Esophagus squamous epithelium (tissue), 5 donors: ENCODE measurements at regions not wholly inside any gene's neighbourhood (a gene's known extent, or its start where the extent isn't known, plus 50 kb on each side); places are given as distances from the start of the nearest gene placed in this dataset.
A peak's percentile ranks its signal among the peaks of the same experiment; 100 is the strongest.

ENCODE experiments used
- DNase-seq: peaks from one replicate; lab custom pipeline; 2025; lab: John Stamatoyannopoulos, UW
- H3K27ac ChIP-seq, 4 donors: fragments of 200-600 bp; sonication (generic); one replicate each; pipeline ENCODE4 v1.5.1; 2016 to 2019; ENCODE audit warnings: mild to moderate bottlenecking in 1 of 4
- H3K27me3 ChIP-seq, 4 donors: fragments of 200-600 bp; sonication (generic); 1 replicate in 3 of 4; 2 replicates in 1 of 4; pipeline versions ENCODE4 v1.5.1 to v1.6.0; 2017 to 2021; ENCODE audit warnings: antibody characterized with exemption in 1 of 4
- H3K36me3 ChIP-seq, 3 donors: fragments of 200-600 bp; sonication (generic); one replicate each; pipeline ENCODE4 v1.5.1; 2016 to 2019
- H3K4me1 ChIP-seq, 3 donors: fragments of 200-600 bp; sonication (generic); one replicate each; pipeline ENCODE4 v1.5.1; 2017 to 2019
- H3K4me3 ChIP-seq, 4 donors: fragments of 200-600 bp; sonication (generic); 1 replicate in 3 of 4; 2 replicates in 1 of 4; pipeline ENCODE4 v1.5.1; 2016 to 2019; ENCODE audit warnings: mild to moderate bottlenecking in 2 of 4, moderate library complexity in 1 of 4
- H3K9me3 ChIP-seq, 3 donors: fragments of 200-600 bp; sonication (generic); one replicate each; pipeline ENCODE4 v1.5.1; 2016 to 2019
- POLR2A ChIP-seq, 4 donors: fragments of 450-650 bp; IDR thresholded peaks; one replicate each; pipeline ENCODE4 v1.6.1; 2017; ENCODE audit warnings: antibody characterized with exemption in 4 of 4, mild to moderate bottlenecking in 4 of 4, moderate library complexity in 3 of 4
- WGBS, 2 donors: methylation state at CpG; one replicate each; pipeline ENCODE4 v1.1.5; 2018; 5-methylcytosine and 5-hydroxymethylcytosine counted together
- intact Hi-C: fragments of 100-400 bp; cut with DNase I; formaldehyde crosslinking; loops from one replicate; pipeline ENCODE4 v1.15.0; 2022
- TF ChIP-seq, protein P1 (sequence below), 6 experiments: fragments of 450-650 bp in 4 of 6; fragments of 200-600 bp in 2 of 6; sonication (generic) in 2 of 6; IDR thresholded peaks; one replicate each; pipeline ENCODE4 v1.5.1; 2016 to 2019; ENCODE audit warnings: antibody characterized with exemption in 6 of 6, mild to moderate bottlenecking in 4 of 6, moderate library complexity in 4 of 6
- donor health status: DM: yes; HTN: yes; CAD: no.

DNA sequence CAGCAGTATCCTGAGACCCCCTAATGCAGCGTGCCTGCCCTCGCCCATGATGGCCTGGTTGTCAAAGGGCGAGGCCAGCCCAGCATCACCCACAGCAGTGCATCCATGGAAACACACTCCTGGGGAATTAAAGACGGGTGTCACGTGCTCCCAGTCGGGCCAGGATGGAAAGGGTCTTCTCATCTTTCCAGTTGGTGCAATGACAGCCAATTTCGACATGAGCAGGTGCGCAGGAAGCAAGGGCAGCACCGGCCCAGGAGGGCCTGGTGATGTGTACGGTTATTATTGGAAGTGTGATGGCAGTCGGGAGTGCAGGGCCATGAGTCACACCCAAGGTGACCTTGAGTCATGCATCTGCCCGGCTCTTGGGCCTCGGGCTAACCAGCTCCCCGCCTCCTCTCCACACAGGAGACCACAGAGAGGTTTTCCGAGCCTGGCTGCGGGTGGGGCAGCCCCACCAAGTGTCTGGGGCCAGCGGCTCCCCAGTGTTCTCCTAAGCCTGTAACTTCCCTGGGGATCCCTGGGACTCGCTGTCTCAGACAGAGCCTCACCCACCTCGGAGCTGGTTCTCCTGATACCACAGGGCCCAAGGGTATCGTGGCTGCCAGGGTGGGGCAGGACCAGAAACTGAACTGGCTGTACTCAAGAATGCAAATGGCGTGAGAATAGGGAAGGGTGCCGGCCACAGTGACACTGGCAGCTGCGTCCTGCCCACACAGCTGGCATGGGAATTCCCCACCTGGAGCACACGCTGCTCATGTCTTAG lies 119.8 kb downstream of the SIK1 start:
- Histone ChIP-seq H3K36me3 (no peaks in the 10 kb centered on the region), H3K9me3 (no peaks in the 10 kb centered on the region), H3K4me3 (no peak overlapping the region), H3K27ac (peak overlapping the region; percentile 52 to 64 (median 58)), H3K27me3 (peaks cover 0 to 4% (median 0%) of the 10 kb centered on the region in 4 donors), H3K4me1 (peaks cover 3 to 36% (median 12%) of the 10 kb centered on the region in 3 donors)
- intact Hi-C loops, result no loop called here
- no peak for DNase-seq
- TF ChIP-seq, protein P1, sequence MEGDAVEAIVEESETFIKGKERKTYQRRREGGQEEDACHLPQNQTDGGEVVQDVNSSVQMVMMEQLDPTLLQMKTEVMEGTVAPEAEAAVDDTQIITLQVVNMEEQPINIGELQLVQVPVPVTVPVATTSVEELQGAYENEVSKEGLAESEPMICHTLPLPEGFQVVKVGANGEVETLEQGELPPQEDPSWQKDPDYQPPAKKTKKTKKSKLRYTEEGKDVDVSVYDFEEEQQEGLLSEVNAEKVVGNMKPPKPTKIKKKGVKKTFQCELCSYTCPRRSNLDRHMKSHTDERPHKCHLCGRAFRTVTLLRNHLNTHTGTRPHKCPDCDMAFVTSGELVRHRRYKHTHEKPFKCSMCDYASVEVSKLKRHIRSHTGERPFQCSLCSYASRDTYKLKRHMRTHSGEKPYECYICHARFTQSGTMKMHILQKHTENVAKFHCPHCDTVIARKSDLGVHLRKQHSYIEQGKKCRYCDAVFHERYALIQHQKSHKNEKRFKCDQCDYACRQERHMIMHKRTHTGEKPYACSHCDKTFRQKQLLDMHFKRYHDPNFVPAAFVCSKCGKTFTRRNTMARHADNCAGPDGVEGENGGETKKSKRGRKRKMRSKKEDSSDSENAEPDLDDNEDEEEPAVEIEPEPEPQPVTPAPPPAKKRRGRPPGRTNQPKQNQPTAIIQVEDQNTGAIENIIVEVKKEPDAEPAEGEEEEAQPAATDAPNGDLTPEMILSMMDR (IDR thresholded peaks at IDR 0.05), result no peak
- TF ChIP-seq POLR2A (IDR thresholded peaks at IDR 0.05), result no peak
- WGBS, 2 donors, result 43 to 49% methylated on average over 7 to 12 of the region's 24 CpGs

DNA sequence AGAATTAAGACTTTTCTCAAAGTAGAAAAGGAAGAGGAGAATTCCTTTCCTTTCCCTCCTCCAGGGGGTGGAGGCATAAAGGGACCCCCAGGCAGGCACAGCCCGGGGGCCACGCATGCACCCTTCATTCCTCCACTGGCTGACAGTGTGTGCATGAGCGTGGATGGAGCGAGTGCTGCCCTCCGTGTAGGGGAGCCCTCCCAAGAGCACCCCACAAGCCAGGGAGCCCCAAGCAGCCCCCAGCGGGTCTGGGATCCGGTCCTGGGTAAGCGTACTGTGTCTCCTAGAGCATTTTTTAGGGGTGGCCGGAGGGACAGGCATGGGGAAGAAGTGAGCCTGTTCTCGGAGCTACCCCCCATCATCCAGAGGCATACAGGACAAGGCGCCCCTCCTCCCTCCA lies 120.5 kb downstream of the SIK1 start:
- Histone ChIP-seq H3K27ac (peak overlapping the region in 2 of 4 donors; percentile 55 to 64), H3K36me3 (no peaks in the 10 kb centered on the region), H3K27me3 (peaks cover 0 to 4% (median 0%) of the 10 kb centered on the region in 4 donors), H3K4me3 (no peak overlapping the region), H3K9me3 (no peaks in the 10 kb centered on the region), H3K4me1 (peaks cover 3 to 36% (median 8%) of the 10 kb centered on the region in 3 donors)
- intact Hi-C loops, result no loop called here
- no peak for DNase-seq
- WGBS, 2 donors, result 93% methylated on average over 5 of the region's 11 CpGs; no CpG with 5 or more reads in 1 of the 2 donors
- no peak for TF ChIP-seq POLR2A (IDR thresholded peaks at IDR 0.05)
- TF ChIP-seq, protein P1 (IDR thresholded peaks at IDR 0.05), result no peak

DNA sequence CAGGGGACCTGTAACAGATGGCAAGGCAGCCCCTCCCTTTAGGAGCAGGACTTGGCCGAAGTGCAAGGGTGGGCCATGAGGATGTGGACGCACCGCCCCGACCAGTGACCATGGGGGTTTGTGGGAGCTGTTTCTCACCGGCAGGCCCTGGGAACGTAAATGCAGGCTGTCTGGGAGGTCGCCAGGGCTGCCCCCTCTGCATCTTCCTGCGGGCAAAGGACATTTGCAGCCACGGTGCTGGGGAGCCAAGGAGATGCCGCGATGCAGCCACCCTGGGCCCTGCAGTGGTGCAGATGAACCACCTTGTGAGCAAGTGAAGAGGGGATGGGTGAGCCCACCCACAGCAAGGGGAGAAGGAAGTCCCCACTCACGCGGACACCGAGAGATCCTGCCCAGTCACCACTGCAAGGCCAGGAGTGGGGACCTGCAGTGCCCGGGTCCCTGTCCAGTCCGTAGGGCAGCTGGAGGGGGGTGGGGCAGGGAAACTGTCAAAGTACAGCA lies 121.1 kb downstream of the SIK1 start:
- no peak for DNase-seq
- Histone ChIP-seq H3K4me3 (no peak overlapping the region), H3K4me1 (peaks cover 4 to 36% (median 13%) of the 10 kb centered on the region in 3 donors), H3K27me3 (peaks cover 0 to 8% (median 0%) of the 10 kb centered on the region in 4 donors), H3K9me3 (no peaks in the 10 kb centered on the region), H3K36me3 (no peaks in the 10 kb centered on the region), H3K27ac (peak overlapping the region in 1 of 4 donors; percentile 55)
- no peak for TF ChIP-seq POLR2A (IDR thresholded peaks at IDR 0.05)
- TF ChIP-seq, protein P1 (IDR thresholded peaks at IDR 0.05), result no peak
- intact Hi-C loops, result no loop called here
- 100% methylated on average over 2 to 9 of the region's 16 CpGs for WGBS, 2 donors

DNA sequence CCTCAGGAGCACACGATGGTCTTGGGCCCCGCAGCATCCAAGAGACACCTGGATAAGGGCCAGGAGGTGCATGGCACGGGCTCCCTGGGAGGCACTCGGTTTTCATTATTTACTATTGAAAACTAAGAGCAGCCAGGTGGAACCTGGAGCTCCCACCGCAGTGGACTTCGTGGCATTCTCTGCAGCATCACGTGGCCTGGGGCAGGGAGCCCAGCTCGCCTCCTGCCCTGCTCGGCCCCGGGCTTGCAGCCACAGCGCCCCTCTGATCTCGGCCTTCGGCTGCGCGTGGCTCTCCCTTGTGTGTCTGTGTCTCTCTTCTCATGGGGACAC lies 121.6 kb downstream of the SIK1 start:
- WGBS, 2 donors, result 76 to 93% methylated on average over 11 to 13 of the region's 15 CpGs
- intact Hi-C loops, result no loop called here
- no peak overlapping the region for H3K27ac ChIP-seq
- H3K4me1 ChIP-seq, result peaks cover 5 to 37% (median 17%) of the 10 kb centered on the region in 3 donors
- H3K36me3 ChIP-seq, result no peaks in the 10 kb centered on the region
- no peak for DNase-seq
- H3K4me3 ChIP-seq, result no peak overlapping the region
- H3K9me3 ChIP-seq, result no peaks in the 10 kb centered on the region
- H3K27me3 ChIP-seq, result peaks cover 0 to 10% (median 0%) of the 10 kb centered on the region in 4 donors
- TF ChIP-seq POLR2A (IDR thresholded peaks at IDR 0.05), result no peak
- TF ChIP-seq, protein P1 (IDR thresholded peaks at IDR 0.05), result no peak

DNA sequence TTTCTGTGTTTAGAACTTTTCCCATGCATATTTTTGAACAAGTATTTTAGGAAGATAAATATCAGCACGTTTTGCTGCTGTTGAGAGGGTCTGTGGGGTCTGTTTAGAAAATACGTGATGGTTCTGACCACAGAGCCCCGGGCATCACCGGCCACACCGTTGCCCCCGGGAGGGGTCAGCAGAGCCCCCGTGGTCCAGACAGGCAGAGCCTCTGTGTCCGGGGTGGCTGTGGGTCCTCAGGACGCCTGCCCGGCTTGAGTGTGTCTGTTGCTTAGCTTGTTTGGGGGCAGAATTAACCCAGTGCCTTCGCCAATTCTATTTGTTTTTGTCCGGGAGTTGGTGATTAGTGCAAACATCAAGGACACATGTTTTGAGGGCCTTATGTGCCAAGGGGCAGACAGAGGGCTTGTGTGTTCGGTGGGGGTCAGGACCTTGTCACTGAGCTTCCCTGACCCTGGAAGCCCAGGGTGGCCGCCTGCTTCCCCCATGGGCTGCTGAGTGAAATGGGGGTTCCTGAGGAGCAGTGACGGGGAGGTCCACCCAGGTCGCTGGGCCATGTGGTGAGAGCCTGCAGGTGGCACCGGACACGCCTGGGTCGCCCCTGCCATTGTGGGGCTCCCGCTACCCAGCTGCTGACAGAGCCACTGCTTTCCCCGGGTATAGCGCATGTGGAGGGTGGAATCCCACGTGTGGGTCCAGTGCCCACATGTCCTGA lies 122.2 kb downstream of the SIK1 start:
- no peak for DNase-seq
- peaks cover 5 to 40% (median 17%) of the 10 kb centered on the region in 3 donors for H3K4me1 ChIP-seq
- H3K27me3 ChIP-seq, result peaks cover 0 to 10% (median 0%) of the 10 kb centered on the region in 4 donors
- H3K36me3 ChIP-seq, result no peaks in the 10 kb centered on the region
- TF ChIP-seq, protein P1 (IDR thresholded peaks at IDR 0.05), result no peak
- TF ChIP-seq POLR2A (IDR thresholded peaks at IDR 0.05), result no peak
- no peak overlapping the region for H3K27ac ChIP-seq
- WGBS, 2 donors, result 40 to 74% methylated on average over 1 to 12 of the region's 23 CpGs
- H3K4me3 ChIP-seq, result no peak overlapping the region
- H3K9me3 ChIP-seq, result no peaks in the 10 kb centered on the region
- intact Hi-C loops, result no loop called here
